ENCODE measurements at regions not wholly inside any gene's neighbourhood (a gene's known extent, or its start where the extent isn't known, plus 50 kb on each side); places are given as distances from the start of the nearest gene placed in this dataset.
"Not testable (repeated sequence)": the region's sequence is repeated elsewhere in the genome, so short reads cannot be mapped to it uniquely, and the experiment has no call there.

- no peak for DNase-seq (ENCODE audit: low spot score)
Observed at GRCh38 chr3:26964836-26965235, 342.3 kb downstream of the LRRC3B start.

GRCh38 chr3:26967501-26967900 lies 344.9 kb downstream of the LRRC3B start:
- DNase-seq (ENCODE audit: low spot score), result no peak

- no peak for DNase-seq (ENCODE audit: low spot score)
Observed at GRCh38 chr3:26984416-26985390, 362.1 kb downstream of the LRRC3B start.

GRCh38 chr3:26989037-26989436 lies 366.5 kb downstream of the LRRC3B start:
- DNase-seq (ENCODE audit: low spot score), result no peak

- no peak for DNase-seq (ENCODE audit: low spot score)
Observed at GRCh38 chr3:26997226-26997625, 372.0 kb downstream of the NEK10 start.

- no peak for DNase-seq (ENCODE audit: low spot score)
Observed at GRCh38 chr3:27010834-27011233, 358.3 kb downstream of the NEK10 start.

GRCh38 chr3:27022096-27022761 lies 347.0 kb downstream of the NEK10 start:
- peak; percentile 10 for DNase-seq (ENCODE audit: low spot score)

GRCh38 chr3:27024493-27024892 lies 344.7 kb downstream of the NEK10 start:
- no peak for DNase-seq (ENCODE audit: low spot score)

GRCh38 chr3:27025718-27026117 lies 343.5 kb downstream of the NEK10 start:
- DNase-seq (ENCODE audit: low spot score), result no peak

GRCh38 chr3:27031476-27031875 lies 337.7 kb downstream of the NEK10 start:
- no peak for DNase-seq (ENCODE audit: low spot score)

GRCh38 chr3:27034255-27034654 lies 334.9 kb downstream of the NEK10 start:
- no peak for DNase-seq (ENCODE audit: low spot score)

GRCh38 chr3:27040674-27041073 lies 328.5 kb downstream of the NEK10 start:
- no peak for DNase-seq (ENCODE audit: low spot score)

GRCh38 chr3:27042541-27042940 lies 326.6 kb downstream of the NEK10 start:
- not testable (repeated sequence) for DNase-seq (ENCODE audit: low spot score)

GRCh38 chr3:27043328-27043955 lies 325.7 kb downstream of the NEK10 start:
- no peak for DNase-seq (ENCODE audit: low spot score)

- no peak for DNase-seq (ENCODE audit: low spot score)
Observed at GRCh38 chr3:27044931-27045481, 324.2 kb downstream of the NEK10 start.

- no peak for DNase-seq (ENCODE audit: low spot score)
Observed at GRCh38 chr3:27046351-27046750, 322.8 kb downstream of the NEK10 start.

- no peak for DNase-seq (ENCODE audit: low spot score)
Observed at GRCh38 chr3:27049792-27050191, 319.4 kb downstream of the NEK10 start.

GRCh38 chr3:27051527-27051926 lies 317.7 kb downstream of the NEK10 start:
- not testable (repeated sequence) for DNase-seq (ENCODE audit: low spot score)

- DNase-seq (ENCODE audit: low spot score), result no peak
Observed at GRCh38 chr3:27056326-27056725, 312.9 kb downstream of the NEK10 start.

GRCh38 chr3:27059489-27059888 lies 309.7 kb downstream of the NEK10 start:
- no peak for DNase-seq (ENCODE audit: low spot score)

Data from NAMALWA (cell line).